GM21515 (cell line): ENCODE measurements at regions not wholly inside any gene's neighbourhood (a gene's known extent, or its start where the extent isn't known, plus 50 kb on each side); places are given as distances from the start of the nearest gene placed in this dataset.
"Not testable (repeated sequence)": the region's sequence is repeated elsewhere in the genome, so short reads cannot be mapped to it uniquely, and the experiment has no call there.

Experiments used
- ATAC-seq: cut with Tn5 transposase; IDR thresholded peaks from one replicate; pipeline ENCODE4 v1.9.1; 2021; ENCODE audit not compliant: unreplicated experiment

GRCh38 chr7:115227473-115228235, 305.8 kb downstream of the MDFIC start:
- ATAC-seq, result no peak

GRCh38 chr7:115226410-115226809, 304.5 kb downstream of the MDFIC start:
- no peak for ATAC-seq

- ATAC-seq, result no peak
These were observed 303.0 kb downstream of the MDFIC start for GRCh38 chr7:115224922-115225321.

- no peak for ATAC-seq
These were observed 302.1 kb downstream of the MDFIC start for GRCh38 chr7:115223959-115224358.

- no peak for ATAC-seq
These were observed 299.6 kb downstream of the MDFIC start for GRCh38 chr7:115221456-115221855.

- ATAC-seq, result no peak
These were observed 296.2 kb downstream of the MDFIC start for GRCh38 chr7:115218076-115218475.

- ATAC-seq, result no peak
These were observed 295.5 kb downstream of the MDFIC start for GRCh38 chr7:115217373-115217772.

GRCh38 chr7:115216652-115217051, 294.8 kb downstream of the MDFIC start:
- ATAC-seq, result no peak

GRCh38 chr7:115211171-115211570, 289.3 kb downstream of the MDFIC start:
- no peak for ATAC-seq

- ATAC-seq, result no peak
These were observed 288.7 kb downstream of the MDFIC start for GRCh38 chr7:115210552-115210951.

GRCh38 chr7:115208710-115209560, 287.0 kb downstream of the MDFIC start:
- no peak for ATAC-seq

GRCh38 chr7:115206374-115206773, 284.5 kb downstream of the MDFIC start:
- not testable (repeated sequence) for ATAC-seq

- ATAC-seq, result no peak
These were observed 276.2 kb downstream of the MDFIC start for GRCh38 chr7:115198143-115198542.

- no peak for ATAC-seq
These were observed 273.3 kb downstream of the MDFIC start for GRCh38 chr7:115195208-115195607.

- no peak for ATAC-seq
These were observed 269.6 kb downstream of the MDFIC start for GRCh38 chr7:115191526-115191925.

- no peak for ATAC-seq
These were observed 261.6 kb downstream of the MDFIC start for GRCh38 chr7:115183431-115184057.

GRCh38 chr7:115178835-115179234, 256.9 kb downstream of the MDFIC start:
- no peak for ATAC-seq

GRCh38 chr7:115177823-115178222, 255.9 kb downstream of the MDFIC start:
- no peak for ATAC-seq

GRCh38 chr7:115177103-115177502, 255.2 kb downstream of the MDFIC start:
- ATAC-seq, result no peak

GRCh38 chr7:115172397-115172796, 250.5 kb downstream of the MDFIC start:
- not testable (repeated sequence) for ATAC-seq

GRCh38 chr7:115153769-115154477, 232.0 kb downstream of the MDFIC start:
- no peak for ATAC-seq
